ENCODE measurements at regions not wholly inside any gene's neighbourhood (a gene's known extent, or its start where the extent isn't known, plus 50 kb on each side); places are given as distances from the start of the nearest gene placed in this dataset.
"Not testable (repeated sequence)": the region's sequence is repeated elsewhere in the genome, so short reads cannot be mapped to it uniquely, and the experiment has no call there.

DNA sequence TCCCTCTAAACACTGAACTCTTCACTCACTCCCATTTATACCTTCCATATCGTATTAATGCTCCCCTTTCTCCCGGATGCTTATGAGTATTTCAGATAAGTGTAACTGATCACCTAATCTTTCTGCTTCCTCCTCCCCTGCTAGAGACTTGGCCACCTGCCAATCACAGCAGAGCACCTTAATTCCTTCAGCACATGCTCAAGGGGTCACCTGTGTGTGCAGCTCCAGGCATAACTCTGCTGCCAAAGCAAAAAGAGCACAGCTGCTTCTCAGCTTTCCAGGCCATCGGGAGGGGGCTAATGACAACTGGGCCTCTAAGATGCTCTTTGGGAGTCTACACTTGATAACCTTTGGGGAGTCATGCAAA, 106.9 kb upstream of the DYRK2 start:
- no peaks in the 10 kb centered on the region for H3K36me3 ChIP-seq

DNA sequence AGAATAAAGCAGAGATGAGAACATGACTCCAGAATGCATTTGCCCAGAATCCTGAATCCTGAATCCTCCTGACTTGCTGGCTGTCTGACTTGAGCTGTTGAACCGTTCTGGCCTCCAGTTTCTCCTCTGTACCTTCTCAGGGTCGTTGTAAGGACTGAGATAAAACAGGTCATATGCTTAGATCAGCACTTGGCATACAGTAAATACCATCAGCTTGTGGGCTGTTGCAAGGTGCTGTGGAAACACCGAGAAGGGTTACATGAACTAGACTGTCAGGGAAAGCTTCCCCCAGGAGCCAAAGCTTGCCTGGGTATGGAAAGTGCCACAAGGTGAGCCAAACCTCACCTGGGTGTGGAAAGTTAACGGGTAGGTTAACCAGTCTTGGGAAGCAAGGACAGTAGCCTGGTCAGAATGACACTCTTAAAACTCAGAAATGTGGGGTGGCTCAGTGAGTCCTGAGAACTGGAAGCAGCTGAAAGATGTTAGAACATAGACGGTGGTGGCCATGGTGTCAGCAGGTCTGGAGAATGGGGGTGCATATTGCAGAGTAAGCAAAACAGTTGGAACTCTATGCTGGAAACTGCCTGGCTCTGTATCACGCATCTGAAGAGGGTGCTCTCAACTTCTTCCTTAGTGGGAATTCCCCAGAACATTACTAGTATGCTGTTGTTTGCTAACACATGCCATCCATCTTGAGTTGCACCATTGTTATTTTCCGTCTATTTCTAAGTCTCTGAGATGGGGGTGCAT, 105.3 kb upstream of the DYRK2 start:
- no peak for DNase-seq
- WGBS, 2 donors: 77 to 81% methylated on average over 7 of the region's 7 CpGs
- Histone ChIP-seq H3K27ac (no peak overlapping the region), H3K9me3 (no peaks in the 10 kb centered on the region), H3K36me3 (no peaks in the 10 kb centered on the region), H3K27me3 (no peaks in the 10 kb centered on the region), H3K4me3 (no peak overlapping the region), H3K4me1 (no peaks in the 10 kb centered on the region)
- no peak for TF ChIP-seq POLR2AphosphoS5 (IDR thresholded peaks at IDR 0.05)
- TF ChIP-seq POLR2A (IDR thresholded peaks at IDR 0.05): no peak
- no peak for TF ChIP-seq EP300 (IDR thresholded peaks at IDR 0.05)
- TF ChIP-seq, protein P1, sequence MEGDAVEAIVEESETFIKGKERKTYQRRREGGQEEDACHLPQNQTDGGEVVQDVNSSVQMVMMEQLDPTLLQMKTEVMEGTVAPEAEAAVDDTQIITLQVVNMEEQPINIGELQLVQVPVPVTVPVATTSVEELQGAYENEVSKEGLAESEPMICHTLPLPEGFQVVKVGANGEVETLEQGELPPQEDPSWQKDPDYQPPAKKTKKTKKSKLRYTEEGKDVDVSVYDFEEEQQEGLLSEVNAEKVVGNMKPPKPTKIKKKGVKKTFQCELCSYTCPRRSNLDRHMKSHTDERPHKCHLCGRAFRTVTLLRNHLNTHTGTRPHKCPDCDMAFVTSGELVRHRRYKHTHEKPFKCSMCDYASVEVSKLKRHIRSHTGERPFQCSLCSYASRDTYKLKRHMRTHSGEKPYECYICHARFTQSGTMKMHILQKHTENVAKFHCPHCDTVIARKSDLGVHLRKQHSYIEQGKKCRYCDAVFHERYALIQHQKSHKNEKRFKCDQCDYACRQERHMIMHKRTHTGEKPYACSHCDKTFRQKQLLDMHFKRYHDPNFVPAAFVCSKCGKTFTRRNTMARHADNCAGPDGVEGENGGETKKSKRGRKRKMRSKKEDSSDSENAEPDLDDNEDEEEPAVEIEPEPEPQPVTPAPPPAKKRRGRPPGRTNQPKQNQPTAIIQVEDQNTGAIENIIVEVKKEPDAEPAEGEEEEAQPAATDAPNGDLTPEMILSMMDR (IDR thresholded peaks at IDR 0.05): no peak
- intact Hi-C loops (cut with DNase I): no loop called here

More for the DNA sequence above, 106.9 kb upstream of the DYRK2 start:
- DNase-seq: no peak
- Histone ChIP-seq H3K4me1 (no peaks in the 10 kb centered on the region), H3K4me3 (no peak overlapping the region), H3K27me3 (no peaks in the 10 kb centered on the region), H3K27ac (no peak overlapping the region), H3K9me3 (no peaks in the 10 kb centered on the region)
- 70 to 81% methylated on average over 3 of the region's 3 CpGs for WGBS, 2 donors
- TF ChIP-seq, protein P1 (IDR thresholded peaks at IDR 0.05): no peak
- TF ChIP-seq EP300 (IDR thresholded peaks at IDR 0.05) (no peak), POLR2AphosphoS5 (IDR thresholded peaks at IDR 0.05) (no peak), POLR2A (IDR thresholded peaks at IDR 0.05) (no peak)
- intact Hi-C loops (cut with DNase I): no loop called here

DNA sequence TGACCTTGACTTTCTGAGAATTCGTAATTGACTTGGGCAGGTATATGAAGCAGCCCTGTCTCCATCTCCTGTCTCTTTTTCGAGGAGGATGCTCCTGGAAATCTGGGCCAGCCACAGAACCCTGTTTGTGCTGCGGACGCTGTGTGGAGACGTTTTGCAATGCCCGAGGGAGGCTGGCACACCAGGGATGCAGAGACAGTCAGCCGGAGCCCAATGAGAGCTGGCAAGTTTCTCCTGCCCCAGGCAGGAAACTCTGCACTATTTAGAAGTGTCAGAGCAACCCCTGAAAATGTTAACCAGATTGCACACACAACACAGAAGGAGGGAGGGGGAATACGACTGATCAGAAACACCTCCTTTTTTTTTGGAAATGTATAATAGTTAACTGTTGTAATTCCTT, 103.2 kb upstream of the DYRK2 start:
- Histone ChIP-seq H3K27ac (no peak overlapping the region), H3K36me3 (no peaks in the 10 kb centered on the region), H3K27me3 (no peaks in the 10 kb centered on the region), H3K4me3 (no peak overlapping the region), H3K9me3 (no peaks in the 10 kb centered on the region), H3K4me1 (no peaks in the 10 kb centered on the region)
- intact Hi-C loops (cut with DNase I): no loop called here
- WGBS, 2 donors: 81 to 84% methylated on average over 8 of the region's 8 CpGs
- TF ChIP-seq POLR2AphosphoS5 (IDR thresholded peaks at IDR 0.05): no peak
- no peak for TF ChIP-seq POLR2A (IDR thresholded peaks at IDR 0.05)
- TF ChIP-seq, protein P1 (IDR thresholded peaks at IDR 0.05): no peak
- no peak for TF ChIP-seq EP300 (IDR thresholded peaks at IDR 0.05)
- no peak for DNase-seq

DNA sequence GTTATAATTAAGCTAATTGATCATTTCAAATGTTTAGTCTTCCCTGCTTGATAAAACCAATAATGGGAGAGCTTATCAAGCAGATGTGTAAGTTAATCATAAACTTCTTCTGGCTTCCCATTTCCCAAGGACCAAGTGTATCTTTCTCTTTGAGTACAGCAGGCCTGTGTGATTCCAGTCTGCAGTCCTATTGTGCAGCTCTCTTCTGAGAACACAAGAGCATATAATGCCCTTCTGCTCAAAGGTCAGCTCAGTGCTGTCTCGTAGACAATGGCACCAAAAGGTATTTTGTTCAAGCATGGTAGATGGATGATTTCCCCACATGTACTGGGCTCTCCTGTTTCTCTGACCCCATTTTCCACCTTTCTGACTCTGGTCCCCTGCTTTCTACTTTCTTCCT, 101.8 kb upstream of the DYRK2 start:
- H3K36me3 ChIP-seq: no peaks in the 10 kb centered on the region
- WGBS, 2 donors: 15 to 72% methylated on average over 1 of the region's 1 CpG
- H3K27ac ChIP-seq: no peak overlapping the region
- TF ChIP-seq EP300 (IDR thresholded peaks at IDR 0.05) (no peak), POLR2AphosphoS5 (IDR thresholded peaks at IDR 0.05) (no peak), POLR2A (IDR thresholded peaks at IDR 0.05) (no peak)
- TF ChIP-seq, protein P1 (IDR thresholded peaks at IDR 0.05): no peak
- H3K27me3 ChIP-seq: no peaks in the 10 kb centered on the region
- H3K4me3 ChIP-seq: no peak overlapping the region
- DNase-seq: no peak
- no peaks in the 10 kb centered on the region for H3K9me3 ChIP-seq
- no peaks in the 10 kb centered on the region for H3K4me1 ChIP-seq
- intact Hi-C loops (cut with DNase I): no loop called here

DNA sequence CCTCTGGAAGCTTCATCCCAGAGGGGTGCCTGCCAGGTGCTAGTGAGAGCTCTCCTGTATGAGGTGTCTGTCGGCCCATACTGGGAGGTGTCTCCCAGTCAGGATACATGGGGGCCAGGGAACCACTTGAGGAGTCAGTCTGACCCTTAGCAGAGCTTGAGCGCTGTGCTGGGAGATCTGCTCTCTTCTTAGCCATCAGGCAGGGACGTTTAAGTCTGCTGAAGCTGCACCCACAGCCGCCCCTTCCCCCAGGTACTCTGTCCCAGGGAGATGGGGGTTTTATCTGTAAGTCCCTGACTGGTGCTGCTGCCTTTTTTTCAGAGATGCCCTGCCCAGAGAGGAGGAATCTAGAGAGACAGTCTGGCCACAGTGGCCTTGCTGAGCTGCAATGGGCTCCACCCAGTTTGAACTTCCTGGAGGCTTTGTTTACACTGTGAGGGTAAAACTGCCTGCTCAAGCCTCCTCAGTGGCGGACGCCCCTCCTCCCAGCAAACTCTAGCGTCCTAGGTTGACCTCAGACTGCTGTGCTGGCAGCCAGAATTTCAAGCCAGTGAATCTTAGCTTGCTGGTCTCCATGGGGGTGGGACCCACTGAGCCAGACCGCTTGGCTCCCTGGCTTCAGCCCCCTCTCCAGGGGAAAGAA, 93.3 kb upstream of the DYRK2 start:
- H3K27me3 ChIP-seq; H3K27ac ChIP-seq; H3K4me1 ChIP-seq; intact Hi-C loops (cut with DNase I); H3K9me3 ChIP-seq; DNase-seq; H3K4me3 ChIP-seq; H3K36me3 ChIP-seq: not testable (repeated sequence)
- WGBS, 2 donors: 27 to 54% methylated on average over 8 of the region's 8 CpGs
